GM12878 (cell line): ENCODE measurements at regions not wholly inside any gene's neighbourhood (a gene's known extent, or its start where the extent isn't known, plus 50 kb on each side); places are given as distances from the start of the nearest gene placed in this dataset.

Experiments used
- ATAC-seq: fragments of 200-7000 bp; cut with Tn5 transposase; 3 replicates; pipeline ENCODE4 v1.9.1; 2020; ENCODE audit warnings: mild to moderate bottlenecking, moderate library complexity
- BruUV-seq: library from RNA; stranded (reverse); fragments of 400-500 nt; replicated peaks from 2 replicates; lab custom pipeline; 2021; lab: Mats Ljungman, UMichigan
- CTCF ChIA-PET: fragments of 300-600 bp; sonication (Branson Sonifier 250); formaldehyde crosslinking; extraction: SDS; loops from one replicate; lab custom pipeline; 2021; ENCODE audit warnings: inconsistent platforms; lab: Yijun Ruan, JAX
- POLR2A ChIA-PET: fragments of 350-600 bp; formaldehyde crosslinking; extraction: SDS; loops from one replicate; lab custom pipeline; 2021; ENCODE audit warnings: inconsistent platforms; lab: Charles Lee
- RAD21 ChIA-PET: fragments of 300-600 bp; sonication (Branson Sonifier 250); formaldehyde crosslinking; loops from one replicate; lab custom pipeline; 2023; ENCODE audit warnings: antibody characterized with exemption; ENCODE audit not compliant: unreplicated experiment; lab: Charles Lee
- SMC1A ChIA-PET: fragments of 300-600 bp; sonication (Branson Sonifier 250); formaldehyde crosslinking; loops from one replicate; lab custom pipeline; 2023; ENCODE audit not compliant: unreplicated experiment, uncharacterized antibody; lab: Charles Lee
- DNase-seq: peaks from one replicate; pipeline ENCODE4 v3.0.0-alpha.2; 2011; ENCODE audit warnings: low read depth, low spot score
- FAIRE-seq: peaks from 3 replicates; lab custom pipeline; 2011; peaks lifted over from hg19 to GRCh38; lab: Jason Lieb, UNC
- H2AFZ ChIP-seq: 2 replicates; pipeline ENCODE4 v1.6.0; 2011; ENCODE audit warnings: low read depth, low read length, control low read depth; ENCODE audit not compliant: control insufficient read depth
- H3K27ac ChIP-seq: 2 replicates; pipeline ENCODE4 v1.5.1; 2011; ENCODE audit warnings: control low read depth; ENCODE audit not compliant: control insufficient read depth, insufficient read depth
- H3K27me3 ChIP-seq, 2 experiments: replicated peaks in 1 of 2; 2 replicates each; pipeline versions ENCODE4 v1.6.0 to v1.6.1; 2011; ENCODE audit warnings: low read length in 1 of 2; ENCODE audit not compliant: control insufficient read depth in 2 of 2, insufficient read depth in 2 of 2
- H3K36me3 ChIP-seq, 2 experiments: 2 replicates each; pipeline ENCODE4 v1.5.1; 2011; ENCODE audit warnings: low read length in 1 of 2; ENCODE audit not compliant: control insufficient read depth in 2 of 2, insufficient read depth in 2 of 2
- H3K4me1 ChIP-seq: 2 replicates; pipeline ENCODE4 v1.6.1; 2011; ENCODE audit warnings: mild to moderate bottlenecking, low read length, moderate library complexity, mixed read lengths; ENCODE audit not compliant: control insufficient read depth, insufficient read depth
- H3K4me2 ChIP-seq: 2 replicates; pipeline ENCODE4 v1.6.0; 2011; ENCODE audit warnings: control low read depth; ENCODE audit not compliant: control insufficient read depth, insufficient read depth
- H3K4me3 ChIP-seq: fragments of 200-600 bp; sonication (generic); 2 replicates; pipeline ENCODE4 v1.5.1; 2016
- H3K79me2 ChIP-seq: 2 replicates; pipeline ENCODE4 v1.6.0; 2011; ENCODE audit warnings: low read length; ENCODE audit not compliant: control insufficient read depth, insufficient read depth
- H3K9ac ChIP-seq: 2 replicates; pipeline ENCODE4 v1.8.0; 2011; ENCODE audit warnings: low read length, control low read depth, mixed read lengths; ENCODE audit not compliant: control insufficient read depth, insufficient read depth
- H3K9me3 ChIP-seq: replicated peaks from 3 replicates; pipeline ENCODE4 v1.5.1; 2011; ENCODE audit warnings: mild to moderate bottlenecking, low read length; ENCODE audit not compliant: control insufficient read depth, insufficient read depth
- H4K20me1 ChIP-seq: 2 replicates; pipeline ENCODE4 v1.6.0; 2011; ENCODE audit not compliant: control insufficient read depth, insufficient read depth
- BCL11A ChIP-seq: IDR thresholded peaks from 2 replicates; pipeline ENCODE4 v1.6.1; 2011; ENCODE audit warnings: low read depth, low read length
- CEBPZ ChIP-seq: fragments of 150-350 bp; IDR thresholded peaks from 2 replicates; pipeline ENCODE4 v1.6.1; 2016; ENCODE audit warnings: low read depth, low read length
- CUX1 ChIP-seq: IDR thresholded peaks from 2 replicates; pipeline ENCODE4 v1.6.1; 2012; ENCODE audit warnings: improper control_type of control experiment, low read depth, low read length; ENCODE audit not compliant: insufficient replicate concordance
- ESRRA ChIP-seq: IDR thresholded peaks from 2 replicates; pipeline ENCODE4 v1.6.1; 2012; ENCODE audit warnings: mild to moderate bottlenecking, low read length, improper control_type of control experiment
- REST ChIP-seq: IDR thresholded peaks from 2 replicates; pipeline ENCODE4 v1.6.1; 2012; ENCODE audit warnings: mild to moderate bottlenecking, low read depth, low read length
- TCF7 ChIP-seq: IDR thresholded peaks from 2 replicates; pipeline ENCODE4 v1.6.1; 2014; ENCODE audit warnings: antibody characterized with exemption, borderline replicate concordance
- WGBS: methylation state at CpG from one replicate; pipeline ENCODE4 v1.1.6; 2016; ENCODE audit warnings: low lambda C conversion rate; ENCODE audit not compliant: insufficient replicate concordance, insufficient coverage; ENCODE audit errors: missing lambda C conversion rate; 5-methylcytosine and 5-hydroxymethylcytosine counted together
- in situ Hi-C: fragments of 300-500 bp; cut with MboI; formaldehyde crosslinking; loops from 9 replicates; pipeline ENCODE4 v1.14.3; 2018; ENCODE audit warnings: mixed read lengths
- intact Hi-C: fragments of 100-400 bp; cut with micrococcal nuclease; formaldehyde crosslinking; loops from one replicate; pipeline ENCODE4 v1.14.2; 2022; ENCODE audit not compliant: unreplicated experiment

- H3K27ac ChIP-seq, result no peak overlapping the region
- CTCF ChIA-PET, result no interaction called here
Observed at GRCh38 chr1:14080653-14081052, 380.7 kb downstream of the PRDM2 start.

More at GRCh38 chr1:14080653-14081052, 380.7 kb downstream of the PRDM2 start:
- intact Hi-C loops, result no loop called here
- Histone ChIP-seq H2AFZ (no peak overlapping the region), H3K4me3 (no peak overlapping the region), H3K4me1 (no peaks in the 10 kb centered on the region), H3K4me2 (no peak overlapping the region), H4K20me1 (no peaks in the 10 kb centered on the region), H3K36me3 (no peaks in the 10 kb centered on the region), H3K27me3 (no peaks in the 10 kb centered on the region), H3K79me2 (no peaks in the 10 kb centered on the region), H3K9ac (no peak overlapping the region), H3K9me3 (no peaks in the 10 kb centered on the region)
- ChIA-PET SMC1A (no interaction called here), POLR2A (no interaction called here), RAD21 (no interaction called here)
- BruUV-seq, result no TSS peak
- in situ Hi-C loops, result no loop called here
- 40% methylated on average over 5 of the region's 5 CpGs for WGBS
- TF ChIP-seq ESRRA (no peak), REST (no peak), TCF7 (no peak), CEBPZ (no peak), BCL11A (no peak), CUX1 (no peak)
- DNase-seq (no peak), ATAC-seq (no peak), FAIRE-seq (no peak)
